HFFc6 (cell line): ENCODE measurements at regions not wholly inside any gene's neighbourhood (a gene's known extent, or its start where the extent isn't known, plus 50 kb on each side); places are given as distances from the start of the nearest gene placed in this dataset.

Experiments
- DNase-seq: peaks from one replicate; pipeline ENCODE4 v3.0.0-alpha.2; 2018
- H3K27ac Mint-ChIP-seq: 2 replicates; pipeline ENCODE4 v1.8.0; 2020; ENCODE audit warnings: mild to moderate bottlenecking, mixed read lengths
- H3K27me3 Mint-ChIP-seq: 2 replicates; pipeline ENCODE4 v1.8.0; 2021; ENCODE audit warnings: mild to moderate bottlenecking, moderate library complexity, mixed read lengths; ENCODE audit not compliant: insufficient read depth
- H3K36me3 Mint-ChIP-seq: 2 replicates; pipeline ENCODE4 v1.8.0; 2021; ENCODE audit warnings: low read depth, mixed read lengths
- H3K4me1 Mint-ChIP-seq: 2 replicates; pipeline ENCODE4 v1.8.0; 2020; ENCODE audit warnings: low read depth, mixed read lengths
- H3K4me3 Mint-ChIP-seq: 2 replicates; pipeline ENCODE4 v1.8.0; 2020; ENCODE audit warnings: mild to moderate bottlenecking, moderate library complexity, mixed read lengths
- H3K9me3 Mint-ChIP-seq: 2 replicates; pipeline ENCODE4 v1.8.0; 2020; ENCODE audit warnings: mild to moderate bottlenecking, mixed read lengths
- CTCF ChIP-seq: fragments of 200-600 bp; sonication (generic); IDR thresholded peaks from 2 replicates; pipeline ENCODE4 v1.5.0; 2021; ENCODE audit warnings: antibody characterized with exemption, mild to moderate bottlenecking

- TF ChIP-seq CTCF = no peak
- Mint-ChIP-seq H3K4me1 (no peaks in the 10 kb centered on the region), H3K27ac (no peak overlapping the region), H3K4me3 (no peak overlapping the region), H3K27me3 (no peaks in the 10 kb centered on the region), H3K9me3 (no peaks in the 10 kb centered on the region), H3K36me3 (no peaks in the 10 kb centered on the region)
- no peak for DNase-seq
These were observed 143.5 kb downstream of the TFPI2 start for GRCh38 chr7:93747019-93747418.

GRCh38 chr7:93739424-93739823 lies 151.1 kb downstream of the TFPI2 start:
- Mint-ChIP-seq H3K27me3 (peaks cover 3% of the 10 kb centered on the region; the same call in 1 of the 2 replicates), H3K27ac (no peak overlapping the region), H3K36me3 (no peaks in the 10 kb centered on the region), H3K4me3 (no peak overlapping the region), H3K4me1 (no peaks in the 10 kb centered on the region), H3K9me3 (no peaks in the 10 kb centered on the region)
- TF ChIP-seq CTCF = no peak
- no peak for DNase-seq

GRCh38 chr7:93737953-93738352 lies 152.6 kb downstream of the TFPI2 start:
- Mint-ChIP-seq H3K27ac (no peak overlapping the region), H3K4me3 (no peak overlapping the region), H3K9me3 (no peaks in the 10 kb centered on the region), H3K36me3 (no peaks in the 10 kb centered on the region), H3K27me3 (peaks cover 3% of the 10 kb centered on the region; the same call in 1 of the 2 replicates), H3K4me1 (no peaks in the 10 kb centered on the region)
- no peak for TF ChIP-seq CTCF
- no peak for DNase-seq

GRCh38 chr7:93736668-93737369 lies 153.7 kb downstream of the TFPI2 start:
- H3K36me3 Mint-ChIP-seq = no peaks in the 10 kb centered on the region
- DNase-seq = no peak
- no peaks in the 10 kb centered on the region for H3K9me3 Mint-ChIP-seq
- H3K4me1 Mint-ChIP-seq = no peaks in the 10 kb centered on the region
- no peak for TF ChIP-seq CTCF
- no peak overlapping the region for H3K4me3 Mint-ChIP-seq
- H3K27ac Mint-ChIP-seq = no peak overlapping the region
- H3K27me3 Mint-ChIP-seq = peaks cover 3% of the 10 kb centered on the region; the same call in 1 of the 2 replicates

GRCh38 chr7:93728292-93728691 lies 153.8 kb upstream of the CALCR start:
- H3K27ac Mint-ChIP-seq = no peak overlapping the region
- H3K9me3 Mint-ChIP-seq = no peaks in the 10 kb centered on the region
- DNase-seq = no peak
- H3K27me3 Mint-ChIP-seq = peaks cover 2% of the 10 kb centered on the region; the same call in 1 of the 2 replicates
- H3K4me1 Mint-ChIP-seq = no peaks in the 10 kb centered on the region
- no peak for TF ChIP-seq CTCF
- H3K4me3 Mint-ChIP-seq = no peak overlapping the region
- no peaks in the 10 kb centered on the region for H3K36me3 Mint-ChIP-seq
